Bronchial epithelial cell (primary cell): ENCODE measurements at regions not wholly inside any gene's neighbourhood (a gene's known extent, or its start where the extent isn't known, plus 50 kb on each side); places are given as distances from the start of the nearest gene placed in this dataset.
"Not testable (repeated sequence)": the region's sequence is repeated elsewhere in the genome, so short reads cannot be mapped to it uniquely, and the experiment has no call there.

Experiments used
- DNase-seq: peaks from one replicate; pipeline ENCODE4 v3.0.0-alpha.2; 2010; ENCODE audit warnings: low read depth
- FAIRE-seq: peaks from 2 replicates; lab custom pipeline; 2011; peaks lifted over from hg19 to GRCh38; lab: Jason Lieb, UNC
- H3K27me3 ChIP-seq: 2 replicates; pipeline ENCODE4 v1.5.1; 2011; ENCODE audit warnings: low read length; ENCODE audit not compliant: control insufficient read depth, insufficient read depth
- H3K36me3 ChIP-seq: 2 replicates; pipeline ENCODE4 v1.5.1; 2011; ENCODE audit warnings: low read length; ENCODE audit not compliant: control insufficient read depth, insufficient read depth
- H3K4me3 ChIP-seq: 2 replicates; pipeline ENCODE4 v1.5.1; 2011; ENCODE audit warnings: mild to moderate bottlenecking, low read depth, low read length, control low read depth
- TF ChIP-seq, protein P1 (sequence below): IDR thresholded peaks from 2 replicates; pipeline ENCODE4 v1.5.1; 2011; ENCODE audit warnings: mild to moderate bottlenecking, moderate library complexity, low read length, control low read depth, inconsistent platforms; ENCODE audit not compliant: insufficient read depth, severe bottlenecking

DNA sequence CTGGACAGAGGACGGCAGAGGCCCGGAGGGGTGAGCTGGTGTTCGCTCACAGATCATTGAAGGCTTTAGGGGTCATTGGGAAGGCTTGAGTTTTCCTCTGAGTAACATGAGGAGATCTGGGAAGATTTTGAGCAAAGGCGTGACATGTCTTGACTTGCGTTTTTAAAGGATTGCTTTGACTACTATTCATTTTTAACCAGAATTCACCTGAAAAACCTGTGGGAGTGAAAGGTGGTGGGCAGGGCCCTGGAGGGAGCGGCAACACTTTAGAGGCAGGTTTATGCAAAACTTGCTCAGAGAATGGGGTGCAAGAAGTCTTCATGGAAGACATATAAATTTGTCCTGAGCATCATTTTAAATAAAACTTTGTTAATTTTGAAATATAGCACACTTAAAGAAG is 72.2 kb upstream of the EEF1E1 start:
- no peak for FAIRE-seq
- H3K36me3 ChIP-seq, result no peaks in the 10 kb centered on the region
- H3K27me3 ChIP-seq, result no peaks in the 10 kb centered on the region
- TF ChIP-seq, protein P1, sequence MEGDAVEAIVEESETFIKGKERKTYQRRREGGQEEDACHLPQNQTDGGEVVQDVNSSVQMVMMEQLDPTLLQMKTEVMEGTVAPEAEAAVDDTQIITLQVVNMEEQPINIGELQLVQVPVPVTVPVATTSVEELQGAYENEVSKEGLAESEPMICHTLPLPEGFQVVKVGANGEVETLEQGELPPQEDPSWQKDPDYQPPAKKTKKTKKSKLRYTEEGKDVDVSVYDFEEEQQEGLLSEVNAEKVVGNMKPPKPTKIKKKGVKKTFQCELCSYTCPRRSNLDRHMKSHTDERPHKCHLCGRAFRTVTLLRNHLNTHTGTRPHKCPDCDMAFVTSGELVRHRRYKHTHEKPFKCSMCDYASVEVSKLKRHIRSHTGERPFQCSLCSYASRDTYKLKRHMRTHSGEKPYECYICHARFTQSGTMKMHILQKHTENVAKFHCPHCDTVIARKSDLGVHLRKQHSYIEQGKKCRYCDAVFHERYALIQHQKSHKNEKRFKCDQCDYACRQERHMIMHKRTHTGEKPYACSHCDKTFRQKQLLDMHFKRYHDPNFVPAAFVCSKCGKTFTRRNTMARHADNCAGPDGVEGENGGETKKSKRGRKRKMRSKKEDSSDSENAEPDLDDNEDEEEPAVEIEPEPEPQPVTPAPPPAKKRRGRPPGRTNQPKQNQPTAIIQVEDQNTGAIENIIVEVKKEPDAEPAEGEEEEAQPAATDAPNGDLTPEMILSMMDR, result no peak
- H3K4me3 ChIP-seq, result no peak overlapping the region
- peak; percentile 18 for DNase-seq

DNA sequence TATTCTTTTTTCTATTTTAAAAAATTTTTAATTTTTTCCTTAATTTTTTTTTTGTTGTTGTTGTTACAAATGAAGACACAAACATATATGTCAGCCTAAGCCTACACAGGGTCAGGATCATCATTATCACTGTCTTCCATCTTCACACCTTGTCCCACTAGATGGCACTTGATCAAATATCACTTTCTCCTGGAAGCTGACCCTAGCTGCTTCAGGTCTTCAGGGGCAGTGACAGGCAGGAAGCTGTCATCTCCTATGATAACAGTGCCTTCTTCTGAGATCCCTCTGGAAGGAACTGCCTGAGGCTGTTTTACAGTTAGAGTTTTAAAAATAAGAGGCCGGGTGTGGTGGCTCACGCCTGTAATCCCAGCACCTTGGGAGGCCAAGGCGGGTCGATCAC is 70.2 kb upstream of the EEF1E1 start:
- H3K4me3 ChIP-seq, result no peak overlapping the region
- H3K36me3 ChIP-seq, result no peaks in the 10 kb centered on the region
- H3K27me3 ChIP-seq, result no peaks in the 10 kb centered on the region
- TF ChIP-seq, protein P1, result no peak
- FAIRE-seq, result no peak
- DNase-seq, result no peak

- TF ChIP-seq, protein P1, result no peak
- FAIRE-seq (no peak), DNase-seq (no peak)
- H3K4me3 ChIP-seq, result no peak overlapping the region
- H3K27me3 ChIP-seq, result no peaks in the 10 kb centered on the region
- H3K36me3 ChIP-seq, result no peaks in the 10 kb centered on the region
Observed at GRCh38 chr6:8170754-8171153, 68.4 kb upstream of the EEF1E1 start.

GRCh38 chr6:8170245-8170644 is 67.9 kb upstream of the EEF1E1 start:
- FAIRE-seq (no peak), DNase-seq (no peak)
- Histone ChIP-seq H3K4me3 (no peak overlapping the region), H3K36me3 (no peaks in the 10 kb centered on the region), H3K27me3 (no peaks in the 10 kb centered on the region)
- TF ChIP-seq, protein P1, result no peak

DNA sequence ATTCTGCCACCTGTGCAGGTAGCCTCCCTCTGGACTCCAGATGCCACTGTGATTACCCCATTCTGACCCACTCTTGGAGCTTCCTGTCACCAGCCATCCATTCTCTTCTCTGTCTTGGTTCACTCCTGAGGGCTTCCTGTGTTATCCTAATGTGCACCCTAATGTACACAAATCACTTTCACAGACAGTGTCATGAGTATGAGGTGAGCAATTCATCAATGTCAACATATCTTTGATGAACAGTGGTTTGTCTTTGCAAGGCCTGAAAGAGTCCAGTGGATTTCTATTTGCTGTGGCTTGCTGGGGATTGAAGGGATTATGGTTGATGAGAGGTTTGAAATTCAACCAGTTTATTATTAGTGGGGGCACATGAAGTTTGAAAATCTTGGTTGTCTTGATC is 63.8 kb upstream of the EEF1E1 start:
- no peak for DNase-seq
- no peak overlapping the region for H3K4me3 ChIP-seq
- no peaks in the 10 kb centered on the region for H3K36me3 ChIP-seq
- H3K27me3 ChIP-seq, result no peaks in the 10 kb centered on the region
- FAIRE-seq, result no peak
- TF ChIP-seq, protein P1, result no peak

GRCh38 chr6:8165008-8165407 is 62.7 kb upstream of the EEF1E1 start:
- not testable (repeated sequence) for FAIRE-seq, H3K27me3 ChIP-seq, DNase-seq, H3K36me3 ChIP-seq, H3K4me3 ChIP-seq

DNA sequence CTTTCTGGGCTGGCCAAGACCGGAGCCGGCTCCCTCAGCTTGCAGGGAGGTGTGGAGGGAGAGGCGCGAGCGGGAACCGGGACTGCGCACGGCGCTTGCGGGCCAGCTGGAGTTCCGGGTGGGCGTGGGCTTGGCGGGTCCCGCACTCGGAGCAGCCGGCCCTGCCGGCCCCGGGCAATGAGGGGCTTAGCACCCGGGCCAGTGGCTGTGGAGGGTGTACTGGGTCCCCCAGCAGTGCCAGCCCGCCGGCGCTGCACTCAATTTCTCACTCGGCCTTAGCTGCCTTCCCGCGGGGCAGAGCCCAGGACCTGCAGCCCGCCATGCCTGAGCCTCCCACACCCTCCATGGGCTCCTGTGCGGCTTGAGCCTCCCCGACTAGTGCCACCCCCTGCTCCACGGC is 61.9 kb upstream of the EEF1E1 start:
- DNase-seq, H3K27me3 ChIP-seq, FAIRE-seq, H3K36me3 ChIP-seq, H3K4me3 ChIP-seq: not testable (repeated sequence)
